T-helper 2 cell treated with Interferon-gamma antibody and Interleukin-4, amounts not matched to agents 5 μg/mL and 100 μg/mL, for 36 hours (primary cell): ENCODE measurements at regions not wholly inside any gene's neighbourhood (a gene's known extent, or its start where the extent isn't known, plus 50 kb on each side); places are given as distances from the start of the nearest gene placed in this dataset.
"Not testable (repeated sequence)": the region's sequence is repeated elsewhere in the genome, so short reads cannot be mapped to it uniquely, and the experiment has no call there.

Source experiments
- DNase-seq: peaks from one replicate; pipeline ENCODE4 v3.0.0; 2021; ENCODE audit warnings: low spot score
- H3K27ac Mint-ChIP-seq: one replicate; pipeline ENCODE4 v1.8.0; 2021; ENCODE audit warnings: mild to moderate bottlenecking, mixed read lengths
- H3K27me3 Mint-ChIP-seq: one replicate; pipeline ENCODE4 v1.8.0; 2021; ENCODE audit warnings: low read depth, mixed read lengths
- H3K36me3 Mint-ChIP-seq: one replicate; pipeline ENCODE4 v1.8.0; 2021; ENCODE audit warnings: low read depth, mixed read lengths
- H3K4me1 Mint-ChIP-seq: one replicate; pipeline ENCODE4 v1.8.0; 2021; ENCODE audit warnings: low read depth, mixed read lengths
- H3K4me3 Mint-ChIP-seq: one replicate; pipeline ENCODE4 v1.8.0; 2022; ENCODE audit warnings: mild to moderate bottlenecking, moderate library complexity, mixed read lengths
- H3K9me3 Mint-ChIP-seq: one replicate; pipeline ENCODE4 v1.8.0; 2021; ENCODE audit warnings: mixed read lengths

DNA sequence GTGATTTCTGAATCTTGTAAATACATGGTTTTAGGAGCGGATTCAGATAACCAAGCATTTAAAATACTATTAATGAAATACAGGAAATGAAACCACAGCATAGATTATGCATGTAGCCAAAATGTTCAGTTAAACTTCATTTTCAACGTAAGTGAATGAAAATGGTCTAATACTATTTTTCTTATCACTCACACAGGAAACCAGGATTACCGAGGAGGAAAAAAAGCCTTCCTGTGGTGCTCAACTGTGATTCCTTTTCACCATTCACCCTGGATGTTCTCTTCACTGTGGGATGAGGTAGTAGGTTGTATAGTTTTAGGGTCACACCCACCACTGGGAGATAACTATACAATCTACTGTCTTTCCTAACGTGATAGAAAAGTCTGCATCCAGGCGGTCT lies 83.4 kb upstream of the ZNF169 start:
- no peak overlapping the region for H3K27ac Mint-ChIP-seq
- H3K4me3 Mint-ChIP-seq, result peak overlapping the region; percentile 15
- H3K36me3 Mint-ChIP-seq, result peaks cover 54% of the 10 kb centered on the region

DNA sequence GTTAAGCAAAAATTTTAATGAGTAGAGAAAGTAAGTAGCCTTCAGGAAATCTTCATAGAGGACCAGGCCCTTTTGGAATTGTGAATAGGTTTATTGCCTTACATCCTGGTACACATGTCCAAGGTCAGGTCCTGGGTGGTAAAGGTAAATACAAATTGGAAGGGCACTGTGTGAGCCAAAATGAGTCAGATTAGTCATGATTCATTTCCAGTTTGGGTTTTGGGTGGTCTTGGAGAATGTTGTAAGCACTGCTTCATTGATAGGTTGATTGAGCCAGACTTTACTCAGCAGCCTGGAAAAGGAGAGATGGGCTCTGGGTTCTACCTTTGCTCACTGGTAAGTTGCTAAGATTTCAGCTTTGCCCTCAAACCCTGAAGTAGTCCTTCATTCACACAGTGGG lies 82.5 kb upstream of the ZNF169 start:
- H3K4me1 Mint-ChIP-seq, result peaks cover 57% of the 10 kb centered on the region
- H3K36me3 Mint-ChIP-seq, result peaks cover 60% of the 10 kb centered on the region

More for the DNA sequence above, 83.4 kb upstream of the ZNF169 start:
- Mint-ChIP-seq H3K4me1 (peaks cover 57% of the 10 kb centered on the region), H3K9me3 (no peaks in the 10 kb centered on the region), H3K27me3 (no peaks in the 10 kb centered on the region)
- no peak for DNase-seq

DNA sequence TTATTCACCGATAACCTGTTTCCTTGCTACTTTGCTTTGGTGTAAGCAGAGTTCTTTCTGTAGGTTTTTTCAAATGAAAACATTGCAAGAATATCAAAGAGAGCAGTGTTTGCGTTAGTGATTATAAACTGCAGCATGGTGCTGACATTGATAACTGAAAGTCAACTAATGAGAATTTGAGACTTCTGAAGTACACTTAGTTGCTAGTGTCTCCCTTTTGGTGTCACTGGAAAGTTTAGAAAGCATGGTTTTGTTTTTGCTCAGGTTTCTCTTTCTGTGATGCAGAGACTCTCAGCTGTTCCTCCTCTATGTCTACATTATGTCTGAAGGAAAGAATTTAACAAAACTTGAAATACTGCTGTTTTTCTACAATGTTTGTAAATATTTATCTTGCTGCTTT lies 80.2 kb upstream of the ZNF169 start:
- Mint-ChIP-seq H3K27me3 (no peaks in the 10 kb centered on the region), H3K9me3 (no peaks in the 10 kb centered on the region), H3K27ac (peak overlapping the region; percentile 32), H3K36me3 (peaks cover 62% of the 10 kb centered on the region), H3K4me3 (no peak overlapping the region), H3K4me1 (peaks cover 41% of the 10 kb centered on the region)
- DNase-seq, result no peak

More for the DNA sequence above, 82.5 kb upstream of the ZNF169 start:
- Mint-ChIP-seq H3K27ac (no peak overlapping the region), H3K27me3 (no peaks in the 10 kb centered on the region), H3K9me3 (no peaks in the 10 kb centered on the region), H3K4me3 (no peak overlapping the region)
- DNase-seq, result no peak

DNA sequence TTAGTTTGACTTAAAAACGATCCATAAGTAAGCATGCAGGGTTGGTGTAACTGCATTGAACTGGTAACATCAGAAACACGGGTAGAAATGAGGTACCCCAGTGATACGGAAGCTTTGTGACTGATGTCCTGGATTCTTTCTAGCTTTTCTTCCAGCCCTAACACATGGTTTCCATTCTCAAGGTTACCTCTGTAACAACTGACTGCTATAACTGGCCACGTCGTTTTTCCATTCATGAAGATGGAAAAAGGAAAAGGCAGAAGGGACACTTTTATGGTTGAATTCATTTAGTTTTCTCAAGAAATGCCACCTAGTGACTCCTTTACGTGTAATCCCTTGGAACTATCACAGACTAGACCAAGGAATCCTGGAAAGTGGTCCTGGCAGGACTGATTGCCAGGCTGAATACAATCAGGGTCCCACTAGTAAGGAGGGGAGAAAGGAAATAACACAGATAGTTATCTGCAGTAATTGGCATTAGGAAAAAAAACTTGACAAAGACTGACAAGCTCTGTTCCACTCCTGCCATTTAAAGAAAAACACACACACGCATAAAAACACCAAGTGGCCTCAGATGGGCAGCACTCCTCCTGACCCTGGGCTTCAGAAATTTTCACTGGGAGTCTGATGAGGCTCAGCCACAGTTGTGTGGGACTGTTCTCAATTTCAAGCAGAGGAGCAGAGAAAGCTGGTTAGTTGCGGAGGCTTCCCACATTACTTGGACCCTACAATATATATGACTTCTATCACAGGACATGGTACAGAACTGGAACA lies 77.5 kb upstream of the ZNF169 start:
- Mint-ChIP-seq H3K4me1 (peaks cover 28% of the 10 kb centered on the region), H3K9me3 (no peaks in the 10 kb centered on the region), H3K36me3 (peaks cover 46% of the 10 kb centered on the region), H3K4me3 (no peak overlapping the region), H3K27ac (no peak overlapping the region), H3K27me3 (no peaks in the 10 kb centered on the region)
- DNase-seq, result no peak

- H3K27ac Mint-ChIP-seq, result no peak overlapping the region
- no peaks in the 10 kb centered on the region for H3K9me3 Mint-ChIP-seq
- no peaks in the 10 kb centered on the region for H3K27me3 Mint-ChIP-seq
- H3K36me3 Mint-ChIP-seq, result peaks cover 44% of the 10 kb centered on the region
- H3K4me3 Mint-ChIP-seq, result no peak overlapping the region
- DNase-seq, result no peak
- H3K4me1 Mint-ChIP-seq, result peaks cover 20% of the 10 kb centered on the region
These were observed 76.6 kb upstream of the ZNF169 start for GRCh38 chr9:94182532-94182931.

GRCh38 chr9:94183240-94183999 lies 75.7 kb upstream of the ZNF169 start:
- DNase-seq, result no peak
- H3K9me3 Mint-ChIP-seq, result peaks cover 4% of the 10 kb centered on the region
- H3K27ac Mint-ChIP-seq, result no peak overlapping the region
- no peak overlapping the region for H3K4me3 Mint-ChIP-seq
- peaks cover 48% of the 10 kb centered on the region for H3K36me3 Mint-ChIP-seq
- peaks cover 23% of the 10 kb centered on the region for H3K4me1 Mint-ChIP-seq
- H3K27me3 Mint-ChIP-seq, result no peaks in the 10 kb centered on the region

- Mint-ChIP-seq H3K4me3 (no peak overlapping the region), H3K9me3 (peaks cover 31% of the 10 kb centered on the region), H3K36me3 (peaks cover 31% of the 10 kb centered on the region), H3K27me3 (no peaks in the 10 kb centered on the region), H3K27ac (no peak overlapping the region), H3K4me1 (peaks cover 6% of the 10 kb centered on the region)
- DNase-seq, result no peak
These were observed 70.9 kb upstream of the ZNF169 start for GRCh38 chr9:94188246-94188645.

- peaks cover 59% of the 10 kb centered on the region for H3K9me3 Mint-ChIP-seq
- not testable (repeated sequence) for H3K4me3 Mint-ChIP-seq, DNase-seq, H3K27me3 Mint-ChIP-seq, H3K27ac Mint-ChIP-seq, H3K4me1 Mint-ChIP-seq
- peaks cover 39% of the 10 kb centered on the region for H3K36me3 Mint-ChIP-seq
These were observed 67.4 kb upstream of the ZNF169 start for GRCh38 chr9:94191706-94192105.

- no peak overlapping the region for H3K27ac Mint-ChIP-seq
These were observed 60.7 kb upstream of the ZNF169 start for GRCh38 chr9:94198414-94198813.

DNA sequence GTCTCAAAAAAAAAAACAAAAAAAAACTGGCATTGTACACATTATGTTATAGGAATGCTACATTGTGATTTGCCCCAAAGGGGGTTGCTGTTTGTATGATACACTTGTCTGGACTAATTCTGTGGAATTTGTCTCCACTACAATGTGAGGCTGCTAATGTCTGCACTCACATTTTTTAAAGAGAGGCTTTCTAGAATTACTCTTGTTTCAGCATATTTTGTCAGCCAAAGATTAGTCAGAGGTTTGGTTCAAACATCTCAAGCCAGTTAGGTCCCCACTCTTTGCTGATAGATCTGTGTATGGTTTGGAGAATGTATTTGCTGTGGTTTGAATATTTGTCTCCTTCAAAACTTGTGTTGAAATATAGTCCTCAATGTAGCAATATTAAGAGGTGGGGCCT lies 59.3 kb upstream of the ZNF169 start:
- H3K4me1 Mint-ChIP-seq, result no peaks in the 10 kb centered on the region
- peaks cover 22% of the 10 kb centered on the region for H3K9me3 Mint-ChIP-seq
- peaks cover 10% of the 10 kb centered on the region for H3K36me3 Mint-ChIP-seq
- H3K4me3 Mint-ChIP-seq, result no peak overlapping the region
- no peak overlapping the region for H3K27ac Mint-ChIP-seq
- H3K27me3 Mint-ChIP-seq, result no peaks in the 10 kb centered on the region
- no peak for DNase-seq

More at GRCh38 chr9:94198414-94198813, 60.7 kb upstream of the ZNF169 start:
- no peak for DNase-seq
- no peaks in the 10 kb centered on the region for H3K4me1 Mint-ChIP-seq
- no peaks in the 10 kb centered on the region for H3K27me3 Mint-ChIP-seq
- H3K4me3 Mint-ChIP-seq, result no peak overlapping the region
- peaks cover 33% of the 10 kb centered on the region for H3K9me3 Mint-ChIP-seq
- H3K36me3 Mint-ChIP-seq, result peaks cover 18% of the 10 kb centered on the region

GRCh38 chr9:94204174-94204573 lies 54.9 kb upstream of the ZNF169 start:
- Mint-ChIP-seq H3K27me3 (no peaks in the 10 kb centered on the region), H3K4me1 (no peaks in the 10 kb centered on the region), H3K27ac (no peak overlapping the region)

GRCh38 chr9:94207781-94208180 lies 51.3 kb upstream of the ZNF169 start:
- Mint-ChIP-seq H3K4me1 (no peaks in the 10 kb centered on the region), H3K4me3 (no peak overlapping the region), H3K36me3 (no peaks in the 10 kb centered on the region), H3K27ac (no peak overlapping the region), H3K9me3 (peaks cover under 1% of the 10 kb centered on the region), H3K27me3 (no peaks in the 10 kb centered on the region)
- DNase-seq, result no peak

More at GRCh38 chr9:94204174-94204573, 54.9 kb upstream of the ZNF169 start:
- H3K36me3 Mint-ChIP-seq, result no peaks in the 10 kb centered on the region
- DNase-seq, result no peak
- no peak overlapping the region for H3K4me3 Mint-ChIP-seq
- H3K9me3 Mint-ChIP-seq, result peaks cover 4% of the 10 kb centered on the region
